ENCODE measurements at regions not wholly inside any gene's neighbourhood (a gene's known extent, or its start where the extent isn't known, plus 50 kb on each side); places are given as distances from the start of the nearest gene placed in this dataset.
A peak's percentile ranks its signal among the peaks of the same experiment; 100 is the strongest.
"Not testable (repeated sequence)": the region's sequence is repeated elsewhere in the genome, so short reads cannot be mapped to it uniquely, and the experiment has no call there.

GRCh38 chrX:1102786-1103185 lies 109.7 kb downstream of the CRLF2 start:
- DNase-seq (ENCODE audit: low read depth) = no peak

- DNase-seq (ENCODE audit: low read depth) = not testable (repeated sequence)
Measured at GRCh38 chrX:1102221-1102620, 110.2 kb downstream of the CRLF2 start.

- DNase-seq (ENCODE audit: low read depth) = no peak
Measured at GRCh38 chrX:1099146-1099770, 113.2 kb downstream of the CRLF2 start.

- DNase-seq (ENCODE audit: low read depth) = no peak
Measured at GRCh38 chrX:1097328-1097727, 115.1 kb downstream of the CRLF2 start.

- DNase-seq (ENCODE audit: low read depth) = no peak
Measured at GRCh38 chrX:1094566-1095333, 117.7 kb downstream of the CRLF2 start.

GRCh38 chrX:1093586-1094421 lies 118.6 kb downstream of the CRLF2 start:
- DNase-seq (ENCODE audit: low read depth) = no peak

GRCh38 chrX:1093121-1093520 lies 119.3 kb downstream of the CRLF2 start:
- no peak for DNase-seq (ENCODE audit: low read depth)

- DNase-seq (ENCODE audit: low read depth) = peak; percentile 45
Measured at GRCh38 chrX:1086444-1087409, 125.7 kb downstream of the CRLF2 start.

- DNase-seq (ENCODE audit: low read depth) = not testable (repeated sequence)
Measured at GRCh38 chrX:1085871-1086270, 126.6 kb downstream of the CRLF2 start.

- DNase-seq (ENCODE audit: low read depth) = no peak
Measured at GRCh38 chrX:1084689-1085088, 127.8 kb downstream of the CRLF2 start.

- DNase-seq (ENCODE audit: low read depth) = no peak
Measured at GRCh38 chrX:1076871-1077651, 135.4 kb downstream of the CRLF2 start.

GRCh38 chrX:1075741-1076140 lies 136.7 kb downstream of the CRLF2 start:
- no peak for DNase-seq (ENCODE audit: low read depth)

GRCh38 chrX:1075156-1075555 lies 137.3 kb downstream of the CRLF2 start:
- DNase-seq (ENCODE audit: low read depth) = no peak

GRCh38 chrX:1074755-1075154 lies 137.7 kb downstream of the CRLF2 start:
- no peak for DNase-seq (ENCODE audit: low read depth)

- no peak for DNase-seq (ENCODE audit: low read depth)
Measured at GRCh38 chrX:1074172-1074571, 138.3 kb downstream of the CRLF2 start.

GRCh38 chrX:1072637-1073377 lies 139.6 kb downstream of the CRLF2 start:
- DNase-seq (ENCODE audit: low read depth) = no peak

- DNase-seq (ENCODE audit: low read depth) = no peak
Measured at GRCh38 chrX:1071351-1071750, 141.1 kb downstream of the CRLF2 start.

GRCh38 chrX:1062351-1062750 lies 150.1 kb downstream of the CRLF2 start:
- no peak for DNase-seq (ENCODE audit: low read depth)

- DNase-seq (ENCODE audit: low read depth) = no peak
Measured at GRCh38 chrX:1060562-1060960, 151.9 kb downstream of the CRLF2 start.

Data from stromal cell of bone marrow (primary cell).